ENCODE measurements at regions not wholly inside any gene's neighbourhood (a gene's known extent, or its start where the extent isn't known, plus 50 kb on each side); places are given as distances from the start of the nearest gene placed in this dataset.

GRCh38 chr3:77868725-77869124 lies 828.8 kb downstream of the ROBO2 start:
- DNase-seq: no peak

DNA sequence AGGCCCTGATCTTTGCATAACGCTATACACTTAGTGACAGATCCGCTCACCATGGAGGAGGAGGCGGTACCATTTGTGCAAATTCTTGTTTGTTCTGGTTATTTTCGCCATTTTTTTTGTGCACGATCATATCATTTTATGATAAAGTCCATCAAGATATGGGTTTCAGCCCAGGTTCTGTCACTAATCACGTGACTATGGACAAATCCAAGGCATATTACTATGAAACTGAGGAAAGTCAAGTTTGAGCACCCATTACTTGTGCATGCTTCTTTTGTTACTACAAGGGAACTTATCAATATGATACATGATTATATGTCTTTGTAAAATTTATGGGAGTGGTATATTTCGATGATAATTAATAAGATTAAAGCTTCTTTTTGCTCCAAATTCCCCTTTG lies 829.5 kb downstream of the ROBO2 start:
- no peak for DNase-seq

GRCh38 chr3:77871436-77871835 lies 831.5 kb downstream of the ROBO2 start:
- no peak for DNase-seq

- peak; percentile 28 for DNase-seq
Measured at GRCh38 chr3:77873598-77873997, 833.7 kb downstream of the ROBO2 start.

DNA sequence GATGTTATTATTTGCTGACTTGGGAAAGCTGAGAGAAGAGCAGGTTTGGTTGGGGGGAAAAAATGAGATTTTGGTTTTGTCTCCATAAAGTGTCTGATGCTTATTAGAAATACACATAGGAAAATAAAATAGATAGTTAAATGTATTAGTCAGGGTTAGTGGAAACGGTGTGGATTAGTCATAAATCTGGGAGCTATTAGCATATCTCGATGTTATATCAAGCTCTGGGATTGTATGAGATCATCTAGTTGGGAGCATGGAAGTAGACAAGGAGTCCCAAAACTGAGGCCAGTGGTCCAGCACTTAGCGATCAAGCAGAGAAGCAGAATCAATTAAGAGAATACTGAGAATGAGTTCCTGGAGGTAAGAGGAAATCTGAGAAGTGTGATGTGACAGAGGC lies 845.5 kb downstream of the ROBO2 start:
- no peak for DNase-seq

DNA sequence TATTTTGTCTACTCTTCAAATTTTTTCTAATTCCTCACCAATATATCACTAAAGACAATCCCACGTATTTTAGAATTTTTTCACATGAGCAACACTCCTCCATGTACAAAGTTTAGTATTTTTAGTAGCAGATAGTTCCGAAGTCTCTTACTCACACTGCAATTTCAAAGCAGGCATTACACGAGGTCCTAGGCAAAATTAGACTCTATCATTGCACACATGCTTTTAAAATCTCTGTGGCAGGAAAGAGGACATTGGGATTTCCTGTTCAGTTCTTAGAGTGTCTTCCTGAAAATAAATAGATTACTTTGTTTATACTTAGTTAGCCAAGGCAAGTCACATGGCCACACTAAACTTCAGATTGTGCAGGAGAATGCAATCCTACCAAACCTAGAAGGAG lies 847.7 kb downstream of the ROBO2 start:
- DNase-seq: no peak

- DNase-seq: no peak
Measured at GRCh38 chr3:77889616-77890015, 849.7 kb downstream of the ROBO2 start.

- DNase-seq: no peak
Measured at GRCh38 chr3:77898621-77899020, 858.7 kb downstream of the ROBO2 start.

DNA sequence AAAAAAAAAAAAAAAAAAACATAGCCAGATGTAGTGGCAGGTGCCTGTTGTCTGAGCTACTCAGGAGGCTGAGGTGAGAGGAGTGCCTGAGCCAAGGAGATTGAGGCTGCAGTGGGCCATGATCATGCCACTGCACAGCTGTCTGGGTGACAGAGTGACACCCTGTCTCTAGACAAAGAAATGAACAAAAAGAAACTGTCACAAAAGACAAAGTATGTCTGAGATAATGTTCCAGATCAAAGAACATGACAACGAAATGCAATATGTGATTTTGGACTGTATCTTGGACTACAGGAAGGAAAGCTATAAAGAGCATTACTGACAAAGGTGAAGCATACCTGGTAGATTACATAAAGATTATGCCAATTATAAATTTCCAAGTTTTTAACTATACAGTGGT lies 862.8 kb downstream of the ROBO2 start:
- DNase-seq: no peak

DNA sequence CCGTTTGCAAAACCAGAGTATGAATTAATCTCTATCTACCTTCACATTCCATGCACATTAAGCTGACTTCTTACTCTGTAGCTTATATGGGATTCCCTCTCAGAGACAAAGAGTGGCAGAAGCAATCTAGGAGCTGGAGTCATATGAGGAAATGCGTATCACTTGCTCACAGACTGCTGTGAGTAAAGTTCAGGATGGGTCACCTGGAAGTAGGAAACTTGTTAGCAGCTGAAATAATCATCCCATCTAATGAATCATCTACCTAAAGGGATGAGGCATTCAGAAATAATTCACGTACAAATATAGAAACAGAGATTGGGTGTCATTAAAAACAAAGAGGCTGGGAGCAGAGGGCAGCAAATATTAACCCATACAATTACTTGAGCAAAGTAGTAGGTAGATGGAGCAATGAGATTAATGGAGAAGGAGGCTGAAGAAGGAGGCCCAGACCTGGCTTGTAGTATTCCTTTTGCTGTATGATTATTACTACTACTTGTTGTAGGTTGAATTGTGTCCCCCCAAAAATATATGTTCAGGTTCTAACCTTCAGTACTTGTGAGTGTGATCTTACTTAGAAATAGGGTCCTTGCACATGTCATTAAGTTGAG lies 866.3 kb downstream of the ROBO2 start:
- DNase-seq: no peak

DNA sequence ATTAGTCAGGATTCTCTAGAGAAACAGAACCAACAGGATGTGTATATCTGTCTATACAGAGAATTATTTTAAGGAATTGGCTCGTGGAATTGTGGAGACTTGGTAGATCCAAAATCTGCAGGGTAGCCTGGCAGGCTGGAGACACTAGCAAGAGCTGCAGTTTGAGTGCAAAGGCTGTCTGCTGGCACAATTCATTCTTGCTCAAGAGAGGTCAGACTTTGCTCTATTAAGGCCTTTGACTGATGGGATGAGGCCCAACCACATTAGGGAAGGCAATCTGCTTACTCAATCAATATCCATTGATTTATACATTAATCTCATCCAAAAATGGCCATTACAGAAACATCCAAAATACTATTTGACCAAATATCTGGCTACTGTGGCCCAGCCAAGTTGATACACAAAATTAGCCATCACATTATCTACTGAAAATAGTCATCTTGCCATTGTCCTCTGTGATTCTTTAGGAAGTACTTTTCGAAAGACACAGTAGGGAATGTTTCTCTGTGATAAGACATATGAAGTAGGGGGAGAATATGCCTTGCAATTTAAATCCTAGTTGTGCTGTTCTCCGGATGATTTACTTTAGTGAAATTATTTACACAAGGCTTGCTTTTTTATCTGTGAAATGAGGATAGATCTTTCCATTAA lies 873.8 kb downstream of the ROBO2 start:
- no peak for DNase-seq

DNA sequence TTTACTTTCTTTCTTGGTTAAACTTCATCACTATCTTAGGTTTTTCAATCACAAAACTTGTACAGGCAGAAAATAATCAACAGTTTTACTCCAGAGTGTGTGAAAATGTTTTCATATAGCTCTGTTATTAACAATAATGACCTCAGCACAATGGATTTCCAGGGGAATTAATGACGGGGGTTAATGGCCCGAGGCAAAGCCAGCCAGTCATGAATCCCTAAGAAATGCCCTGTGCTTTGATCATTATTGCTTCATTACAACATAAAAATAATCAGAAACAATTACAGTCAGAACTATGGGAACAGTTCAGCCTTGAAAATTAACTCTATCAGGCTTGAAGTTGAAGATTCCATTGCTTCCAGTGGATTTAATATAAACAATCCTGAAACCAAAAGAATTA lies 875.4 kb downstream of the ROBO2 start:
- DNase-seq: no peak

DNA sequence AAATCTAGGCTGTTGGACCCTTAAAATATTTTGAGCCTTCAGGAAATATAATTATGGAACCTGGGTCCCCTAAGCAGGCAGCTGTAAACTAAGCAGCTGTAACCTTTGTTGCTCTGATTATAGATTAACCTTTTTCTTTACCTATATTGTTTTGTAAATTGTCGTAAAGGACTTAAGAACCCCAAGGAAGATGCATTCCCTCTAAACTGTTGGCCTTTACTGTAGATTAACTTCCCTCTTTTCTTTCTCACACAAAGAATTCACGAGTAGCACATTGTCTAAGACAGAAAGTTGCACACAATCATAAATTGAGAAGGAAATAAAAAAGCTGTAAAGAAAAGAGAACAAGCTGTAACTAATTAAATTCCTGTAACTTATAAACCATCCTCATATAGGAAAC lies 877.3 kb downstream of the ROBO2 start:
- no peak for DNase-seq

DNA sequence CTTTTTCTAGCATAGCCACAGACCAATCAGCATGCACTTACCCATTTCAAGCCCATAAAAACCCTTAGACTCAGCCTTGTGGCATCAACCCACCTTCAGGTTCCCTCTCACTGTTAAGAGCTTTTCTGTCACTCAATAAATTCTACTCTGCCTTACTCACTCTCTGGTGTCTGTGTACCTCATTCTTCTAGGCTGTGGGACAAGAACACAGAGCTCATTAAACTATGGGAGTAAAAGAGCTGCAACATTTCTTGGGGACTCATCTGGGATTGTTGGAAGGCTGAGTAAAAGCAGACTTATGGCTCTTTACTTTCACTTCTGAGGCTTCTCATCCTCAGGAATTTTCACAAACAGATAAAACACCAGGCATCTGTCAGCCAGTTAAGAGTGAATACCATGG lies 879.3 kb downstream of the ROBO2 start:
- no peak for DNase-seq

DNA sequence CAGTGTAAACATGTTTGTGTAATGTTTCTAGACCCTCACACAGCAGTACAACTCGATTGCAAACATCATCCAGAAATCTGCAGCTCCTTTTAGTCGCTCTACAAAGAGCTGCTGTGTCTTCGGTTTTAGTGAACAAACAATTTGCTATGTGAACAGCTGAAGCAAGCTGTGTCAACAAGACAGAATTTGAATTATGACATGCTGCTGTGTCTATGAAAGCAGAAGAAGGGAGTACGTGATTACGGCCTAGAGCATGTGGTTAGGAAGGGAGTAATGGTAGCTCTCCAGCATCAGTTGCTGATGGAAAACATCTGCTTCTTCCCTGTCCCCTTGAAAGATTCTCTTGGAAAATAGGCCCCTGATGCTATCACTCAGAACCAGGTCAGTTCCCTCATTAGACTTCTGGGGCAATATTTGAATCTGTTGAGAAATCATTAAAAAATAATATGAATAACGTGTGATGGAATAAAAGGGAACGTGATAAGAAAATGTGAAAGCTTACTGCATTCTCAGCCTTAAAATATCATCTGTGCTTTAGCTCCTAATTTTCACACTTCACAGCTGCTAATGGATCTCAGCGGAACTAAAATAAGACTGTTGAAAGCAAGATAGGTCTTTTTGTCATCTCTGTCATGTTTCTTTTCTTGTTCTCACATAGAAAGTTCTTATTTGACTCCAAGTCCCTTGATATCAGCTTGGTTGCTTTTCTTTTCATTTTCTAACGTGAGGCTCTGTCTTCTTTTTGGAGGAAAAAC lies 891.5 kb downstream of the ROBO2 start:
- peak; percentile 14 for DNase-seq

GRCh38 chr3:77932926-77933325 lies 893.0 kb downstream of the ROBO2 start:
- no peak for DNase-seq

- no peak for DNase-seq
Measured at GRCh38 chr3:77933926-77934325, 894.0 kb downstream of the ROBO2 start.

DNA sequence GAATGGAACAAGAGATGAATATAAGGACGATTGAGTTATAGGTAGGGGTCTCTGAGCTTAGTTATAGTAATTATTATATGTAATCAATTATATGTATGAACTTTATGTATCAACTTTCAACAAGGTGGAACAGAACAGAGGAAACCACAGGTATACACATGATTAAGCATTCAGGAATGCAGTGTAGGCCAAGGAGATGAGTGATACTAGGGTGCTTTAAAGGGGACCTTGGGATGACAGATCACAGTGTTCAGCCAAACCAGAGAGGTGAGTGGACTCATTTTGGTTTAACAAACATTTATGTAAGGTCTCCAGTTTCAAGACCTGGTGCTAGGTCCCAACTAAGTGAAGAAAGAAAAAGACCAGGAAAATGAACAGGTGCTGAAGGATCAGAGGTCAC lies 895.5 kb downstream of the ROBO2 start:
- no peak for DNase-seq

DNA sequence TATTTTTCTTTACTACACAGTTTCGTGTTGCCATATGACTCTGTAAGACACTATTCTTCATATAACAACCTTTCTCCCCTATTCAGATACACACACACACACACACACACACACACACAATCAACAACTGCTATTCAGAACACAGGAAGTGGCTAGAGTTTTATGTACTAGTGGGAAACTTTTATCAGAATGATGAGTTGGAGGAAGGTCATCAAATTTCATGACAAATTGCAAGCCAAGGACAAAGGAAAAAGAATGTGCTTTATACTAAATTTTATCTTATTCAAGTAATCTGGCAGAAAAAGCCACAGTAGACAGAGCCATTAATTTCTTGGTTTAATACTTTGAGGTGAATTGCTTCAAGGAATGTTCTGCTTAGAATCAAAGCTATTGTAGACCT lies 899.8 kb downstream of the ROBO2 start:
- DNase-seq: no peak

- no peak for DNase-seq
Measured at GRCh38 chr3:77943598-77943997, 903.7 kb downstream of the ROBO2 start.

- DNase-seq: no peak
Measured at GRCh38 chr3:77945320-77945719, 905.4 kb downstream of the ROBO2 start.

- no peak for DNase-seq
Measured at GRCh38 chr3:77947671-77948070, 907.8 kb downstream of the ROBO2 start.

DNA sequence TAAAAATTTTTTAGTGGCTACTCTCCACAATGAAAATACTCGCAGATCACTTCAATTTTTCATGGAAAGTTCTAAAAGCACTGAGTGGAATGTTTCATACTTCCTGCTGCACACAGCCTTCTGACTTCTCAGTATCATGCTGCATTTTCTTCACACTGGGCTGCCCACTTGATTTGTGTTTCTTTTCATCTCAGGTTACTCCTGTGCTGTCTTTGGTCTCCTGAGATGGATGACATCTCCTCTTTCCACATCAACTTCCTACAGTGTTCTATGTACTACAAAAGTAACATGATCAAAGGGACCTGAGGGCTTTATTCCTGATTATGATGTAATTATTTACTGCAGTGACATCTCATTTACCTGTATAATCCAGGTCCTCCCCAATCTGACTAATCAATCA lies 927.7 kb downstream of the ROBO2 start:
- no peak for DNase-seq

DNA sequence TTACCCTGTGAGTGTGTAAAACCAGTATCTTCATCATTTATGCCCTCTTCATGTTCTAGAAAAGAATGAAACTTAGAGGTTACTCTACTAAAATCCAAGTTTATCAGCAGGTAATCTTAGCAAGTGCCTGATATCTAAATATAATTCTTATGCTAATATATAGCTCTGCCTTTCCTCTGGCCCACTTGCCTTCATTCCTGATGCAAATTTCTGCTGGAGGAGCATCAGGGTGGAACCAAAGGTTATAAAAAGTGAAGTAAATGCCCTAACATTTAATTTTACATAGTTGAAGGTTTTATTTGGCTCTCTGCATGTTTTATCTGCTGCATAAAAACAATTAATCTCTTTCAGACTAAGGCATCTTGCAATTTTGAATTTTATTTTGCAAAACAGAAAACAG lies 936.2 kb downstream of the ROBO2 start:
- no peak for DNase-seq

Measured in hindlimb muscle (tissue), 1 donor.